ENCODE measurements at regions not wholly inside any gene's neighbourhood (a gene's known extent, or its start where the extent isn't known, plus 50 kb on each side); places are given as distances from the start of the nearest gene placed in this dataset.

- Histone ChIP-seq H4K5ac (ENCODE audit: insufficient read length, low read depth, low read length) (no peak overlapping the region), H4K20me1 (ENCODE audit: control insufficient read depth, insufficient read depth, insufficient read length) (no peaks in the 10 kb centered on the region), H3K23ac (ENCODE audit: insufficient read length, low read depth, low read length) (no peak overlapping the region), H3K14ac (ENCODE audit: insufficient read depth, low read length) (no peak overlapping the region), H3K27ac (ENCODE audit: insufficient read length, low read depth, low read length) (no peak overlapping the region), H3K4ac (ENCODE audit: low read depth, low read length) (no peak overlapping the region), H3K79me1 (ENCODE audit: insufficient read depth, low read depth, low read length, poor library complexity, severe bottlenecking) (no peaks in the 10 kb centered on the region), H3T11ph (ENCODE audit: low read length) (no peak overlapping the region), H2AFZ (ENCODE audit: low read length) (no peak overlapping the region), H3K23me2 (ENCODE audit: insufficient read length, low read depth, low read length, poor library complexity, severe bottlenecking) (no peaks in the 10 kb centered on the region), H4K8ac (replicated peaks; ENCODE audit: insufficient read length, low read depth, low read length) (no peak overlapping the region), H3K4me1 (ENCODE audit: insufficient read depth, low read length) (no peaks in the 10 kb centered on the region), H2BK15ac (ENCODE audit: low read depth, low read length) (no peak overlapping the region), H3K4me2 (ENCODE audit: insufficient read depth, insufficient read length, low read length) (no peak overlapping the region), H2BK12ac (ENCODE audit: insufficient read length, low read depth, low read length) (no peak overlapping the region), H2BK5ac (ENCODE audit: insufficient read length, low read length) (no peak overlapping the region), H3K56ac (ENCODE audit: insufficient read length, low read depth, low read length) (no peak overlapping the region), H2BK20ac (ENCODE audit: low read depth, low read length, poor library complexity, severe bottlenecking) (no peak overlapping the region), H3K27me3 (ENCODE audit: insufficient read depth, low read length) (no peaks in the 10 kb centered on the region), H4K91ac (ENCODE audit: insufficient read length, low read depth, low read length) (no peak overlapping the region), H3K79me2 (ENCODE audit: insufficient read depth, low read length) (no peaks in the 10 kb centered on the region), H2BK120ac (ENCODE audit: low read depth, low read length, poor library complexity, severe bottlenecking) (no peak overlapping the region), H3K9me3 (ENCODE audit: control insufficient read depth, low read depth, low read length) (no peaks in the 10 kb centered on the region), H2AK5ac (ENCODE audit: insufficient read length, low read length) (no peak overlapping the region), H3K9ac (ENCODE audit: extremely low read depth, insufficient read length, low read length) (no peak overlapping the region), H3K18ac (ENCODE audit: insufficient read length, low read depth, low read length) (no peak overlapping the region)
- H3K4me3 Mint-ChIP-seq: no peak overlapping the region
- no peak for DNase-seq
- no peak overlapping the region for H3K27ac Mint-ChIP-seq
- H3K4me1 Mint-ChIP-seq: no peaks in the 10 kb centered on the region
- H3K9me3 Mint-ChIP-seq: no peaks in the 10 kb centered on the region; a peak in 2 of 5 replicates
- no CpG with 5 or more reads among the region's 1 CpG for WGBS (ENCODE audit: extremely low coverage, insufficient read length, low lambda C conversion rate)
- H3K27me3 Mint-ChIP-seq (ENCODE audit: low read depth): no peaks in the 10 kb centered on the region
- no peak for TF ChIP-seq CTCF (conservative IDR thresholded peaks at IDR 0.05)
- H3K36me3 Mint-ChIP-seq (ENCODE audit: insufficient read depth in 1 of 3, low read depth in 3 of 3): no peaks in the 10 kb centered on the region
Observed at GRCh38 chr4:60266505-60266904, 933.6 kb upstream of the ADGRL3 start.

All from H9 (cell line).